OCI-LY1 (cell line): ENCODE measurements at regions not wholly inside any gene's neighbourhood (a gene's known extent, or its start where the extent isn't known, plus 50 kb on each side); places are given as distances from the start of the nearest gene placed in this dataset.

Source experiments
- H2AFZ ChIP-seq: fragments of 200-600 bp; sonication (generic), shearing (Covaris generic); 2 replicates; pipeline ENCODE4 v1.6.0; 2014; ENCODE audit warnings: antibody characterized with exemption, mild to moderate bottlenecking, low read length
- H3F3A ChIP-seq: fragments of 200-600 bp; sonication (generic), shearing (Covaris generic); 2 replicates; pipeline ENCODE4 v1.6.0; 2014; ENCODE audit warnings: mild to moderate bottlenecking, antibody characterized with exemption, low read length, moderate library complexity; ENCODE audit not compliant: insufficient read depth
- H3K27ac ChIP-seq: fragments of 200-600 bp; sonication (generic); 2 replicates; pipeline ENCODE4 v1.5.1; 2014; ENCODE audit warnings: low read length, mixed run types, mild to moderate bottlenecking, low read depth; ENCODE audit not compliant: poor library complexity, severe bottlenecking
- H3K27me3 ChIP-seq: fragments of 200-600 bp; sonication (generic); 2 replicates; pipeline ENCODE4 v1.6.0; 2014; ENCODE audit warnings: antibody characterized with exemption, mild to moderate bottlenecking, low read length, moderate library complexity; ENCODE audit not compliant: insufficient read depth
- H3K36me3 ChIP-seq: fragments of 200-600 bp; sonication (generic); 2 replicates; pipeline ENCODE4 v1.6.1; 2014; ENCODE audit warnings: mild to moderate bottlenecking, antibody characterized with exemption, low read length, moderate library complexity, mixed read lengths; ENCODE audit not compliant: insufficient read depth
- H3K4me1 ChIP-seq: fragments of 200-600 bp; sonication (generic); 2 replicates; pipeline ENCODE4 v1.5.1; 2014; ENCODE audit warnings: mild to moderate bottlenecking, low read length, moderate library complexity; ENCODE audit not compliant: insufficient read depth, severe bottlenecking
- H3K4me2 ChIP-seq: fragments of 200-600 bp; sonication (generic), shearing (Covaris generic); 2 replicates; pipeline ENCODE4 v1.6.1; 2014; ENCODE audit warnings: low read length
- H3K4me3 ChIP-seq: fragments of 200-600 bp; sonication (generic); 2 replicates; pipeline ENCODE4 v1.5.1; 2014; ENCODE audit warnings: low read length, low read depth, mild to moderate bottlenecking, mixed read lengths; ENCODE audit not compliant: poor library complexity, severe bottlenecking
- H3K79me2 ChIP-seq: fragments of 200-600 bp; shearing (Covaris generic); 2 replicates; pipeline ENCODE4 v1.6.1; 2016; ENCODE audit warnings: mixed run types, low read length, mixed read lengths; ENCODE audit not compliant: insufficient read depth
- H3K9ac ChIP-seq: fragments of 200-600 bp; sonication (generic), shearing (Covaris generic); 2 replicates; pipeline ENCODE4 v1.6.1; 2014; ENCODE audit warnings: mild to moderate bottlenecking, low read length, mixed read lengths
- H3K9me2 ChIP-seq: fragments of 200-600 bp; sonication (generic), shearing (Covaris generic); 2 replicates; pipeline ENCODE4 v1.6.1; 2014; ENCODE audit warnings: low read depth, mild to moderate bottlenecking, low read length, mixed read lengths
- H3K9me3 ChIP-seq: fragments of 200-600 bp; shearing (Covaris generic); 2 replicates; pipeline ENCODE4 v1.6.1; 2014; ENCODE audit warnings: low read length, mixed read lengths
- H4K20me1 ChIP-seq: fragments of 200-600 bp; sonication (generic), shearing (Covaris generic); 2 replicates; pipeline ENCODE4 v1.6.0; 2016; ENCODE audit warnings: mild to moderate bottlenecking, low read length; ENCODE audit not compliant: insufficient read depth
- CTCF ChIP-seq: fragments of 200-600 bp; sonication (generic), shearing (Covaris generic); IDR thresholded peaks from 2 replicates; pipeline ENCODE4 v1.5.1; 2017; ENCODE audit warnings: mild to moderate bottlenecking, antibody characterized with exemption, low read length, moderate library complexity, mixed read lengths
- EZH2 ChIP-seq: fragments of 200-600 bp; sonication (generic), shearing (Covaris generic); IDR thresholded peaks from 2 replicates; pipeline ENCODE4 v1.8.0; 2017; ENCODE audit warnings: borderline replicate concordance, mixed run types, mild to moderate bottlenecking, antibody characterized with exemption, low read length, moderate library complexity, mixed read lengths

- Histone ChIP-seq H3K4me1 (no peaks in the 10 kb centered on the region), H3K79me2 (no peaks in the 10 kb centered on the region), H2AFZ (no peak overlapping the region), H3K36me3 (no peaks in the 10 kb centered on the region), H3K9me3 (no peaks in the 10 kb centered on the region), H3F3A (no peaks in the 10 kb centered on the region), H4K20me1 (no peaks in the 10 kb centered on the region), H3K27me3 (no peaks in the 10 kb centered on the region), H3K9me2 (no peaks in the 10 kb centered on the region), H3K27ac (no peak overlapping the region), H3K4me3 (no peak overlapping the region), H3K9ac (no peak overlapping the region), H3K4me2 (no peak overlapping the region)
- TF ChIP-seq EZH2 (no peak), CTCF (no peak)
Measured at GRCh38 chr2:5594249-5594695, 97.9 kb upstream of the SOX11 start.

GRCh38 chr2:5596868-5597267 lies 95.3 kb upstream of the SOX11 start:
- Histone ChIP-seq H3K9ac (no peak overlapping the region), H3K4me1 (no peaks in the 10 kb centered on the region), H2AFZ (no peak overlapping the region), H3K27me3 (no peaks in the 10 kb centered on the region), H3K27ac (no peak overlapping the region), H3K9me2 (no peaks in the 10 kb centered on the region), H3K36me3 (no peaks in the 10 kb centered on the region), H3K79me2 (no peaks in the 10 kb centered on the region), H3K4me3 (no peak overlapping the region), H3K4me2 (no peak overlapping the region), H3K9me3 (no peaks in the 10 kb centered on the region), H4K20me1 (no peaks in the 10 kb centered on the region), H3F3A (no peaks in the 10 kb centered on the region)
- TF ChIP-seq EZH2 (no peak), CTCF (no peak)

DNA sequence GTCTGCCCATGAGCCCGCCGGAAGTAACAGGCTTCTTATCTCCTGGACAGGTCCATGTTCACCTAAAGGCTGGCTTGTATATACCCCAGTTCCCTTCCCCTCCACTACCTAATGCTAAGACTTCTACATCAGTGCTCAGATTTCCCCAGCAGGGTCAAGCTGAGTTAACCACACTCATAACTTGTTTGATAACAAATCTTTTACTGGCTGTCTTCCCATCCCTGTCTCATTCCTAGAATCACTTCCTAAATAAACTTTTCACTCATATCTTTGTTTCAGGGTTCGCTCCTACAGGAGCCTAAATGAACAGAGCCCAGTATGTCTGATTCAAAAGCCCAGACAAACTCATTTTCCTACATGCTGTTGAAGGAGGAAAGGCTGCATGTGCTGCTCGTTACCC lies 94.0 kb upstream of the SOX11 start:
- no peak overlapping the region for H3K9ac ChIP-seq
- no peaks in the 10 kb centered on the region for H3K27me3 ChIP-seq
- no peaks in the 10 kb centered on the region for H3K36me3 ChIP-seq
- no peak overlapping the region for H3K4me3 ChIP-seq
- H2AFZ ChIP-seq: no peak overlapping the region
- H3K27ac ChIP-seq: no peak overlapping the region
- H3K9me2 ChIP-seq: no peaks in the 10 kb centered on the region
- H3K79me2 ChIP-seq: no peaks in the 10 kb centered on the region
- no peaks in the 10 kb centered on the region for H4K20me1 ChIP-seq
- TF ChIP-seq CTCF (no peak), EZH2 (no peak)
- no peak overlapping the region for H3K4me2 ChIP-seq
- no peaks in the 10 kb centered on the region for H3K9me3 ChIP-seq
- no peaks in the 10 kb centered on the region for H3F3A ChIP-seq
- H3K4me1 ChIP-seq: no peaks in the 10 kb centered on the region
